Transverse colon (tissue), 4 donors: ENCODE measurements at regions not wholly inside any gene's neighbourhood (a gene's known extent, or its start where the extent isn't known, plus 50 kb on each side); places are given as distances from the start of the nearest gene placed in this dataset.

ENCODE experiments used
- DNase-seq: peaks from one replicate; pipeline ENCODE4 v3.0.0-alpha.2; 2019
- H3K27ac ChIP-seq, 4 donors: fragments of 200-600 bp; sonication (generic); 2 replicates each; pipeline ENCODE4 v1.5.1; 2016 to 2018; ENCODE audit warnings: inconsistent platforms in 4 of 4
- H3K27me3 ChIP-seq: fragments of 200-600 bp; sonication (generic); 2 replicates; pipeline ENCODE4 v1.5.1; 2017; ENCODE audit warnings: inconsistent platforms
- H3K36me3 ChIP-seq, 4 donors: fragments of 200-600 bp; sonication (generic); 2 replicates each; pipeline ENCODE4 v1.5.1; 2017 to 2019; ENCODE audit warnings: inconsistent platforms in 4 of 4
- H3K4me1 ChIP-seq, 4 donors: fragments of 200-600 bp; sonication (generic); 2 replicates each; pipeline ENCODE4 v1.5.1; 2017 to 2020; ENCODE audit warnings: inconsistent platforms in 4 of 4
- H3K4me3 ChIP-seq, 4 donors: fragments of 200-600 bp; sonication (generic); 1 replicate in 1 of 4; 2 replicates in 3 of 4; pipeline versions ENCODE4 v1.5.1 to v1.6.1; 2017 to 2019; ENCODE audit warnings: inconsistent platforms in 4 of 4
- H3K9me3 ChIP-seq, 2 donors: fragments of 200-600 bp; sonication (generic); 2 replicates each; pipeline ENCODE4 v1.5.1; 2017 to 2019; ENCODE audit warnings: inconsistent platforms in 2 of 2
- CTCF ChIP-seq, 5 experiments: fragments of 200-600 bp in 3 of 5; fragments of 450-650 bp in 2 of 5; sonication (generic) in 3 of 5; IDR thresholded peaks; 1 replicate in 2 of 5; 2 replicates in 3 of 5; pipeline ENCODE4 v1.5.1; 2016 to 2017; ENCODE audit warnings: antibody characterized with exemption in 5 of 5, inconsistent platforms in 3 of 5, mild to moderate bottlenecking in 2 of 5, moderate library complexity in 1 of 5
- EP300 ChIP-seq: sonication (generic); formaldehyde crosslinking; IDR thresholded peaks from one replicate; pipeline ENCODE4 v1.6.1; 2017; ENCODE audit warnings: antibody characterized with exemption, low read depth
- POLR2A ChIP-seq: fragments of 450-650 bp; IDR thresholded peaks from one replicate; pipeline ENCODE4 v1.6.1; 2016; ENCODE audit warnings: antibody characterized with exemption, mild to moderate bottlenecking, moderate library complexity
- POLR2AphosphoS5 ChIP-seq, 3 donors: sonication (generic); formaldehyde crosslinking; IDR thresholded peaks; one replicate each; pipeline ENCODE4 v1.6.1; 2016; ENCODE audit warnings: antibody characterized with exemption in 3 of 3
- WGBS, 2 donors: methylation state at CpG; one replicate each; pipeline ENCODE4 v1.1.5; 2018; ENCODE audit warnings: low coverage in 1 of 2; 5-methylcytosine and 5-hydroxymethylcytosine counted together
- in situ Hi-C, 4 donors: fragments of 200-750 bp; cut with MboI; loops; one replicate each; pipeline versions ENCODE4 v1.15.0 to v1.15.1; 2017; ENCODE audit warnings: low sequenced_read_pairs in 3 of 4, low pct_ligation_motif_present in 1 of 4, low pct_unique_long_range_greater_than_20kb in 1 of 4
- intact Hi-C: fragments of 100-400 bp; cut with DNase I; formaldehyde crosslinking; loops from one replicate; pipeline ENCODE4 v1.15.1; 2023; ENCODE audit warnings: low total_unique reads
- small RNA-seq, 4 donors: library from RNA; depleted of rRNA; stranded (forward); fragments of <200 nt; gene quantifications; one replicate each; pipeline ENCODE3, GENCODE V24; 2016

- DNase-seq, result no peak
- H3K9me3 ChIP-seq, result no peaks in the 10 kb centered on the region
- TF ChIP-seq CTCF (IDR thresholded peaks at IDR 0.05), result no peak
- TF ChIP-seq EP300, result no peak
- no peak for TF ChIP-seq POLR2A
- TF ChIP-seq POLR2AphosphoS5 (IDR thresholded peaks at IDR 0.05), result no peak
- 80 to 86% methylated on average over 5 of the region's 5 CpGs for WGBS, 2 donors
- intact Hi-C loops, result loop anchor here (5.0 kb wide), 1 partner anchor 677 kb away; no protein-coding TSS in a partner anchor
- H3K27ac ChIP-seq, result no peak overlapping the region
- peaks cover 0 to 11% (median 5%) of the 10 kb centered on the region in 4 donors for H3K4me1 ChIP-seq
- H3K27me3 ChIP-seq, result no peaks in the 10 kb centered on the region
- in situ Hi-C loops, result loop anchor here (5.0 to 10.0 kb wide), 5 partner anchors 494 to 784 kb away; no protein-coding TSS in a partner anchor
- no peak overlapping the region for H3K4me3 ChIP-seq
- H3K36me3 ChIP-seq, result no peaks in the 10 kb centered on the region
Observed at GRCh38 chr2:207479198-207479785, 50.5 kb upstream of the CREB1 start.

Small RNA genes lying in the stretch of these regions (small RNA-seq; reads per million reads assigned to genes)
- 0 reads per million in 4 donors for gene MIR1302-4
